Mesendoderm (in vitro differentiated cells): ENCODE measurements at regions not wholly inside any gene's neighbourhood (a gene's known extent, or its start where the extent isn't known, plus 50 kb on each side); places are given as distances from the start of the nearest gene placed in this dataset.

Source experiments
- DNase-seq: peaks from one replicate; pipeline ENCODE4 v3.0.0; 2013
- H2AK5ac ChIP-seq: 2 replicates; pipeline ENCODE4 v1.6.1; 2013; ENCODE audit warnings: low read length, inconsistent platforms
- H2BK120ac ChIP-seq: 2 replicates; pipeline ENCODE4 v1.6.1; 2013; ENCODE audit warnings: low read depth, mild to moderate bottlenecking, low read length, moderate library complexity, mixed read lengths
- H2BK15ac ChIP-seq: replicated peaks from 2 replicates; pipeline ENCODE4 v1.6.1; 2013; ENCODE audit warnings: low read depth, mild to moderate bottlenecking, moderate library complexity
- H2BK5ac ChIP-seq: 2 replicates; pipeline ENCODE4 v1.6.1; 2013; ENCODE audit warnings: low read length, inconsistent platforms
- H3K18ac ChIP-seq: 2 replicates; pipeline ENCODE4 v1.6.1; 2013; ENCODE audit warnings: mild to moderate bottlenecking, low read length, mixed read lengths
- H3K23ac ChIP-seq: one replicate; pipeline ENCODE4 v1.6.1; 2013; ENCODE audit warnings: low read length
- H3K27ac ChIP-seq: 2 replicates; pipeline ENCODE4 v1.5.1; 2013; ENCODE audit warnings: low read depth, mild to moderate bottlenecking, inconsistent platforms, low read length, moderate library complexity
- H3K27me3 ChIP-seq: 2 replicates; pipeline ENCODE4 v1.6.1; 2013; ENCODE audit warnings: low read length, control low read depth, mild to moderate bottlenecking, inconsistent platforms; ENCODE audit not compliant: insufficient read depth, poor library complexity
- H3K36me3 ChIP-seq: 2 replicates; pipeline ENCODE4 v1.6.1; 2013; ENCODE audit warnings: low read length, inconsistent platforms; ENCODE audit not compliant: control insufficient read depth, insufficient read depth
- H3K4ac ChIP-seq: one replicate; pipeline ENCODE4 v1.6.1; 2013; ENCODE audit warnings: low read depth, mild to moderate bottlenecking, low read length, moderate library complexity
- H3K4me1 ChIP-seq: 2 replicates; pipeline ENCODE4 v1.6.1; 2013; ENCODE audit warnings: low read depth, low read length, inconsistent platforms; ENCODE audit not compliant: control insufficient read depth
- H3K4me2 ChIP-seq: 2 replicates; pipeline ENCODE4 v1.6.1; 2013; ENCODE audit warnings: low read length
- H3K4me3 ChIP-seq: 2 replicates; pipeline ENCODE4 v1.5.1; 2013; ENCODE audit warnings: mild to moderate bottlenecking, low read length
- H3K56ac ChIP-seq: one replicate; pipeline ENCODE4 v1.6.1; 2013; ENCODE audit warnings: low read length
- H3K79me1 ChIP-seq: 2 replicates; pipeline ENCODE4 v1.6.1; 2013; ENCODE audit warnings: low read length, inconsistent platforms
- H3K79me2 ChIP-seq: 2 replicates; pipeline ENCODE4 v1.6.1; 2013; ENCODE audit warnings: mild to moderate bottlenecking, low read length; ENCODE audit not compliant: control insufficient read depth, insufficient read depth
- H3K9ac ChIP-seq: 2 replicates; pipeline ENCODE4 v1.6.1; 2013; ENCODE audit warnings: low read length, inconsistent platforms
- H4K5ac ChIP-seq: one replicate; pipeline ENCODE4 v1.6.1; 2013; ENCODE audit warnings: low read length
- H4K8ac ChIP-seq: one replicate; pipeline ENCODE4 v1.6.1; 2013; ENCODE audit warnings: low read depth, mild to moderate bottlenecking, control low read depth, low read length, moderate library complexity
- WGBS: extraction: QIAGEN DNeasy Blood & Tissue Kit; methylation state at CpG from one replicate; pipeline ENCODE4 v1.1.7; 2013; ENCODE audit warnings: low lambda C conversion rate, missing lambda C conversion rate; ENCODE audit not compliant: insufficient coverage; ENCODE audit errors: extremely low coverage; 5-methylcytosine and 5-hydroxymethylcytosine counted together

- Histone ChIP-seq H3K36me3 (no peaks in the 10 kb centered on the region), H2BK120ac (no peak overlapping the region), H3K23ac (no peak overlapping the region), H2AK5ac (no peak overlapping the region), H2BK15ac (no peak overlapping the region), H3K56ac (no peak overlapping the region), H3K27ac (no peak overlapping the region), H3K27me3 (no peaks in the 10 kb centered on the region), H4K8ac (no peak overlapping the region), H3K4ac (no peak overlapping the region), H4K5ac (no peak overlapping the region), H2BK5ac (no peak overlapping the region), H3K4me2 (no peak overlapping the region), H3K79me2 (no peaks in the 10 kb centered on the region), H3K9ac (no peak overlapping the region), H3K4me1 (no peaks in the 10 kb centered on the region), H3K18ac (peak overlapping the region; percentile 80), H3K4me3 (no peak overlapping the region), H3K79me1 (no peaks in the 10 kb centered on the region)
- no CpG with 5 or more reads among the region's 4 CpGs for WGBS
- no peak for DNase-seq
These were observed 1415.1 kb upstream of the ZEB2 start for GRCh38 chr2:145935016-145935415.

- H3K27ac ChIP-seq, result no peak overlapping the region
- no peak overlapping the region for H3K4me2 ChIP-seq
- H2BK120ac ChIP-seq, result no peak overlapping the region
- H3K4ac ChIP-seq, result no peak overlapping the region
- H2BK15ac ChIP-seq, result no peak overlapping the region
- no peaks in the 10 kb centered on the region for H3K36me3 ChIP-seq
- H3K4me1 ChIP-seq, result no peaks in the 10 kb centered on the region
- no peaks in the 10 kb centered on the region for H3K79me1 ChIP-seq
- no peak overlapping the region for H3K23ac ChIP-seq
- DNase-seq, result peak; percentile 27
- no peak overlapping the region for H2BK5ac ChIP-seq
- no peak overlapping the region for H4K5ac ChIP-seq
- H2AK5ac ChIP-seq, result no peak overlapping the region
- no peak overlapping the region for H3K56ac ChIP-seq
- no CpG with 5 or more reads among the region's 2 CpGs for WGBS
- H3K79me2 ChIP-seq, result no peaks in the 10 kb centered on the region
- H3K9ac ChIP-seq, result no peak overlapping the region
- no peak overlapping the region for H3K4me3 ChIP-seq
- no peak overlapping the region for H4K8ac ChIP-seq
- H3K27me3 ChIP-seq, result no peaks in the 10 kb centered on the region
- H3K18ac ChIP-seq, result no peak overlapping the region
These were observed 1412.0 kb upstream of the ZEB2 start for GRCh38 chr2:145931781-145932395.

GRCh38 chr2:145930318-145930717 is 1410.4 kb upstream of the ZEB2 start:
- H3K4me2 ChIP-seq, result no peak overlapping the region
- no peak overlapping the region for H3K56ac ChIP-seq
- H4K8ac ChIP-seq, result no peak overlapping the region
- no peak overlapping the region for H3K4me3 ChIP-seq
- H3K27me3 ChIP-seq, result no peaks in the 10 kb centered on the region
- H3K4ac ChIP-seq, result no peak overlapping the region
- H2BK15ac ChIP-seq, result no peak overlapping the region
- H3K4me1 ChIP-seq, result no peaks in the 10 kb centered on the region
- WGBS, result no CpG with 5 or more reads among the region's 2 CpGs
- no peaks in the 10 kb centered on the region for H3K79me2 ChIP-seq
- no peak overlapping the region for H3K18ac ChIP-seq
- DNase-seq, result no peak
- H2AK5ac ChIP-seq, result no peak overlapping the region
- no peak overlapping the region for H3K27ac ChIP-seq
- no peak overlapping the region for H3K23ac ChIP-seq
- no peak overlapping the region for H2BK5ac ChIP-seq
- H4K5ac ChIP-seq, result no peak overlapping the region
- H3K79me1 ChIP-seq, result no peaks in the 10 kb centered on the region
- no peaks in the 10 kb centered on the region for H3K36me3 ChIP-seq
- H2BK120ac ChIP-seq, result peak overlapping the region; percentile 45
- no peak overlapping the region for H3K9ac ChIP-seq

GRCh38 chr2:145927131-145927950 is 1407.4 kb upstream of the ZEB2 start:
- Histone ChIP-seq H2BK5ac (no peak overlapping the region), H2BK15ac (no peak overlapping the region), H3K79me1 (no peaks in the 10 kb centered on the region), H4K8ac (no peak overlapping the region), H3K4me1 (no peaks in the 10 kb centered on the region), H3K4ac (no peak overlapping the region), H3K27ac (no peak overlapping the region), H3K56ac (no peak overlapping the region), H3K27me3 (no peaks in the 10 kb centered on the region), H3K4me3 (no peak overlapping the region), H4K5ac (no peak overlapping the region), H3K23ac (no peak overlapping the region), H2BK120ac (no peak overlapping the region), H3K4me2 (no peak overlapping the region), H3K79me2 (no peaks in the 10 kb centered on the region), H2AK5ac (no peak overlapping the region), H3K18ac (no peak overlapping the region), H3K9ac (no peak overlapping the region), H3K36me3 (no peaks in the 10 kb centered on the region)
- WGBS, result no CpG with 5 or more reads among the region's 5 CpGs
- no peak for DNase-seq

GRCh38 chr2:145925591-145925990 is 1405.7 kb upstream of the ZEB2 start:
- H2BK5ac ChIP-seq, result no peak overlapping the region
- no peak overlapping the region for H3K27ac ChIP-seq
- no peak overlapping the region for H3K4me3 ChIP-seq
- WGBS, result no CpG with 5 or more reads among the region's 4 CpGs
- no peak overlapping the region for H3K4me2 ChIP-seq
- H3K27me3 ChIP-seq, result no peaks in the 10 kb centered on the region
- H2BK120ac ChIP-seq, result no peak overlapping the region
- H3K4me1 ChIP-seq, result no peaks in the 10 kb centered on the region
- no peaks in the 10 kb centered on the region for H3K36me3 ChIP-seq
- no peak overlapping the region for H3K18ac ChIP-seq
- no peaks in the 10 kb centered on the region for H3K79me1 ChIP-seq
- no peak for DNase-seq
- H4K8ac ChIP-seq, result no peak overlapping the region
- no peak overlapping the region for H4K5ac ChIP-seq
- no peaks in the 10 kb centered on the region for H3K79me2 ChIP-seq
- H3K9ac ChIP-seq, result no peak overlapping the region
- H3K56ac ChIP-seq, result no peak overlapping the region
- H3K23ac ChIP-seq, result no peak overlapping the region
- no peak overlapping the region for H3K4ac ChIP-seq
- no peak overlapping the region for H2BK15ac ChIP-seq
- no peak overlapping the region for H2AK5ac ChIP-seq
